BJ (cell line): ENCODE measurements at regions not wholly inside any gene's neighbourhood (a gene's known extent, or its start where the extent isn't known, plus 50 kb on each side); places are given as distances from the start of the nearest gene placed in this dataset.
"Not testable (repeated sequence)": the region's sequence is repeated elsewhere in the genome, so short reads cannot be mapped to it uniquely, and the experiment has no call there.

Experiments used
- CTCF ChIA-PET: fragments of 350-600 bp; formaldehyde crosslinking; extraction: SDS; loops from one replicate; lab custom pipeline; 2021; ENCODE audit warnings: antibody characterized with exemption, inconsistent platforms; lab: Yijun Ruan, JAX
- POLR2A ChIA-PET: fragments of 300-600 bp; sonication (Branson Sonifier 250); formaldehyde crosslinking; extraction: SDS; loops from one replicate; lab custom pipeline; 2021; ENCODE audit warnings: antibody characterized with exemption; lab: Charles Lee
- DNase-seq: peaks from one replicate; pipeline ENCODE4 v3.0.0-alpha.2; 2011; ENCODE audit warnings: low read depth
- H3K27me3 ChIP-seq: 2 replicates; pipeline ENCODE4 v1.6.0; 2011; ENCODE audit warnings: low read length; ENCODE audit not compliant: control insufficient read depth, insufficient read depth
- H3K36me3 ChIP-seq: 2 replicates; pipeline ENCODE4 v1.5.1; 2011; ENCODE audit warnings: low read length; ENCODE audit not compliant: control insufficient read depth, insufficient read depth
- H3K4me3 ChIP-seq: 2 replicates; pipeline ENCODE4 v1.5.1; 2011; ENCODE audit warnings: low read depth, mild to moderate bottlenecking, control low read depth, low read length
- CTCF ChIP-seq: IDR thresholded peaks from 2 replicates; pipeline ENCODE4 v1.5.1; 2011; ENCODE audit warnings: low read depth, mild to moderate bottlenecking, control low read depth, inconsistent platforms, low read length, moderate library complexity; ENCODE audit not compliant: insufficient read depth

- no peak for DNase-seq
- ChIA-PET CTCF (no interaction called here), POLR2A (no interaction called here)
- no peaks in the 10 kb centered on the region for H3K36me3 ChIP-seq
- no peak overlapping the region for H3K4me3 ChIP-seq
- TF ChIP-seq CTCF, result no peak
- H3K27me3 ChIP-seq, result no peaks in the 10 kb centered on the region
These were observed 974.8 kb downstream of the CNTNAP5 start for GRCh38 chr2:124999906-125000305.

DNA sequence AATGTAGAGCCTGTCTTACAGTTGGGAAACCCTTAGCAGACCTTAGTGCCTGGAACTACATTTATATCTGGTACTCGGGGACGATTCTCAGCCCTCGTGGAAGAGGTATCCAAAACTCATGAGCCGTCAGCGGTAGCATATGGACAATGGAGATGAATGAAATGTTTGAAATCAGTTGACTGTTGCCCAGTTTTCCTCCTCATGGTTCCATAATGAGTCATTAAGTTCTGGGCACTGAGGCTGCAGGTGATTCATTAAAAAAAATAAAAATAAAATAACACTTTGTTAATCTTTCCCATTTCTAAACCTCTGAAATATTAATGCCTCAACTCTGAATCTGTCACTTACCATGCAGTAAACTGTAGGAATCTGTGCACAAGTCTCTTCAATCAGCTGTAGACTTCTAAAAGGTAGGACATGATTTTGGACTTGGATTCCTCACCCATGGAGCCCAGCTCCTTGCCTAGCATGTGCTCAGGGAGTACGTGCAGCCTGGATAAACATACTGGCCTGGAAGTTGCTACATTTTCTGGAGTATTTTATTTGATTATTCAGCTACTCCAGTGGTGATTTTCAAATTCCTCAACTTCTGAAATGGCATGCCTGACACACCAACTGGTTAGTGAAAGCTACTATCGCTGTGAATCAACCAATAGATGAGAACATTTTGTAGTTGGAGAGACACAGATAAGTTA is 979.2 kb downstream of the CNTNAP5 start:
- TF ChIP-seq CTCF, result no peak
- DNase-seq, result no peak
- H3K36me3 ChIP-seq, result no peaks in the 10 kb centered on the region
- H3K27me3 ChIP-seq, result no peaks in the 10 kb centered on the region
- H3K4me3 ChIP-seq, result no peak overlapping the region
- ChIA-PET CTCF (no interaction called here), POLR2A (no interaction called here)

GRCh38 chr2:125006676-125007075 is 981.6 kb downstream of the CNTNAP5 start:
- Histone ChIP-seq H3K4me3 (no peak overlapping the region), H3K27me3 (no peaks in the 10 kb centered on the region), H3K36me3 (no peaks in the 10 kb centered on the region)
- CTCF ChIA-PET, result no interaction called here
- TF ChIP-seq CTCF, result no peak
- POLR2A ChIA-PET, result no interaction called here
- DNase-seq, result no peak

DNA sequence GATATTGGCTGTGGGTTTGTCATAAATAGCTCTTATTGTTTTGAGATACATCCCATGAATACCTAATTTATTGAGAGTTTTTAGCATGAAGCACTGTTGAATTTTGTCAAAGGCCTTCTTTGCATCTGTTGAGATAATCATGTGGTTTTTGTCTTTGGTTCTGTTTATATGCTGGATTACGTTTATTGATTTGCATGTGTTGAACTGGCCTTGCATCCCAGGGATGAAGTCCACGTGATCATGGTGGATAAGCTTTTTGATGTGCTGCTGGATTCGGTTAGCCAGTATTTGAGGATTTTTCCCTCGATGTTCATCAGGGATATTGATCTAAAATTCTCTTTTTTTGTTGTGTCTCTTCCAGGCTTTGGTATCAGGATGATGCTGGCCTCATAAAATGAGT is 1003.6 kb downstream of the CNTNAP5 start:
- H3K4me3 ChIP-seq, POLR2A ChIA-PET: not testable (repeated sequence)

GRCh38 chr2:125033871-125034270 is 1008.8 kb downstream of the CNTNAP5 start:
- Histone ChIP-seq H3K4me3 (no peak overlapping the region), H3K36me3 (no peaks in the 10 kb centered on the region), H3K27me3 (no peaks in the 10 kb centered on the region)
- ChIA-PET POLR2A (no interaction called here), CTCF (no interaction called here)
- DNase-seq, result no peak
- no peak for TF ChIP-seq CTCF

More for the DNA sequence above, 1003.6 kb downstream of the CNTNAP5 start:
- CTCF ChIA-PET, DNase-seq, H3K27me3 ChIP-seq, H3K36me3 ChIP-seq: not testable (repeated sequence)

GRCh38 chr2:125037135-125037653 is 1012.1 kb downstream of the CNTNAP5 start:
- no peak for TF ChIP-seq CTCF
- POLR2A ChIA-PET, result no interaction called here
- CTCF ChIA-PET, result no interaction called here

More at GRCh38 chr2:125037135-125037653, 1012.1 kb downstream of the CNTNAP5 start:
- H3K4me3 ChIP-seq, result no peak overlapping the region
- no peak for DNase-seq
- H3K36me3 ChIP-seq, result no peaks in the 10 kb centered on the region
- H3K27me3 ChIP-seq, result no peaks in the 10 kb centered on the region
